Keratinocyte (primary cell): ENCODE measurements at regions not wholly inside any gene's neighbourhood (a gene's known extent, or its start where the extent isn't known, plus 50 kb on each side); places are given as distances from the start of the nearest gene placed in this dataset.
"Not testable (repeated sequence)": the region's sequence is repeated elsewhere in the genome, so short reads cannot be mapped to it uniquely, and the experiment has no call there.

Experiments
- DNase-seq: peaks from one replicate; pipeline ENCODE4 v3.0.0-alpha.2; 2011; ENCODE audit warnings: low read depth, missing footprints, low spot score
- FAIRE-seq: peaks from 2 replicates; lab custom pipeline; 2011; peaks lifted over from hg19 to GRCh38; lab: Jason Lieb, UNC
- H2AFZ ChIP-seq: 2 replicates; pipeline ENCODE4 v1.6.0; 2012; ENCODE audit warnings: low read length, control low read depth, inconsistent platforms; ENCODE audit not compliant: control insufficient read depth
- H3K27ac ChIP-seq: 2 replicates; pipeline ENCODE4 v1.5.1; 2011; ENCODE audit warnings: low read length; ENCODE audit not compliant: control insufficient read depth, insufficient read depth
- H3K27me3 ChIP-seq: 3 replicates; pipeline ENCODE4 v1.6.0; 2011; ENCODE audit warnings: low read length; ENCODE audit not compliant: control insufficient read depth, insufficient read depth; ENCODE audit errors: extremely low read depth
- H3K36me3 ChIP-seq, 2 experiments: 2 replicates in 1 of 2; 3 replicates in 1 of 2; pipeline ENCODE4 v1.5.1; 2011; ENCODE audit warnings: low read length in 2 of 2, mild to moderate bottlenecking in 1 of 2; ENCODE audit not compliant: control insufficient read depth in 2 of 2, insufficient read depth in 2 of 2; ENCODE audit errors: extremely low read depth in 1 of 2
- H3K4me1 ChIP-seq: 3 replicates; pipeline ENCODE4 v1.5.1; 2011; ENCODE audit warnings: low read length; ENCODE audit not compliant: control insufficient read depth, insufficient read depth; ENCODE audit errors: extremely low read depth
- H3K4me2 ChIP-seq: 3 replicates; pipeline ENCODE4 v1.6.0; 2011; ENCODE audit warnings: low read depth, low read length; ENCODE audit not compliant: control insufficient read depth, insufficient read depth; ENCODE audit errors: extremely low read depth
- H3K4me3 ChIP-seq, 3 experiments: fragments of 200-600 bp in 1 of 3; sonication (generic) in 1 of 3; 2 replicates in 2 of 3; 3 replicates in 1 of 3; pipeline ENCODE4 v1.5.1; 2011 to 2016; ENCODE audit warnings: low read length in 3 of 3, mild to moderate bottlenecking in 3 of 3, control low read depth in 2 of 3, inconsistent platforms in 1 of 3, low read depth in 1 of 3, mixed read lengths in 1 of 3, mixed run types in 1 of 3, moderate library complexity in 1 of 3; ENCODE audit not compliant: control insufficient read depth in 2 of 3, insufficient read depth in 2 of 3; ENCODE audit errors: extremely low read depth in 1 of 3
- H3K79me2 ChIP-seq: 2 replicates; pipeline ENCODE4 v1.6.0; 2012; ENCODE audit warnings: low read length; ENCODE audit not compliant: control insufficient read depth, insufficient read depth
- H3K9ac ChIP-seq: 3 replicates; pipeline ENCODE4 v1.6.0; 2011; ENCODE audit warnings: low read length; ENCODE audit not compliant: control insufficient read depth, insufficient read depth; ENCODE audit errors: extremely low read depth
- H3K9me1 ChIP-seq: 3 replicates; pipeline ENCODE4 v1.6.0; 2011; ENCODE audit warnings: low read length; ENCODE audit not compliant: control insufficient read depth, insufficient read depth; ENCODE audit errors: extremely low read depth
- H3K9me3 ChIP-seq: 2 replicates; pipeline ENCODE4 v1.5.1; 2012; ENCODE audit warnings: low read depth, low read length; ENCODE audit not compliant: control insufficient read depth
- H4K20me1 ChIP-seq: 3 replicates; pipeline ENCODE4 v1.6.0; 2011; ENCODE audit warnings: low read length; ENCODE audit not compliant: control insufficient read depth, insufficient read depth; ENCODE audit errors: extremely low read depth
- EZH2 ChIP-seq: IDR thresholded peaks from one replicate; pipeline ENCODE4 v1.6.1; 2012; ENCODE audit warnings: inconsistent platforms, mild to moderate bottlenecking, low read length, moderate library complexity
- dilution Hi-C: fragments of 300-500 bp; cut with MboI; formaldehyde crosslinking; loops from one replicate; pipeline ENCODE4 v1.7.0; 2020; ENCODE audit warnings: low sequenced_read_pairs; ENCODE audit not compliant: extremely low pct_ligation_motif_present
- TF ChIP-seq, protein P1 (sequence below), 3 experiments: IDR thresholded peaks in 1 of 3; conservative IDR thresholded peaks in 1 of 3; optimal IDR thresholded peaks in 1 of 3; 2 replicates in 2 of 3; 3 replicates in 1 of 3; pipeline versions ENCODE3 to v1.5.1; 2011; ENCODE audit warnings: low read length in 3 of 3, mild to moderate bottlenecking in 3 of 3, moderate library complexity in 2 of 3, control low read depth in 1 of 3, inconsistent platforms in 1 of 3; ENCODE audit not compliant: insufficient read depth in 2 of 3; ENCODE audit errors: extremely low read depth in 1 of 3

DNA sequence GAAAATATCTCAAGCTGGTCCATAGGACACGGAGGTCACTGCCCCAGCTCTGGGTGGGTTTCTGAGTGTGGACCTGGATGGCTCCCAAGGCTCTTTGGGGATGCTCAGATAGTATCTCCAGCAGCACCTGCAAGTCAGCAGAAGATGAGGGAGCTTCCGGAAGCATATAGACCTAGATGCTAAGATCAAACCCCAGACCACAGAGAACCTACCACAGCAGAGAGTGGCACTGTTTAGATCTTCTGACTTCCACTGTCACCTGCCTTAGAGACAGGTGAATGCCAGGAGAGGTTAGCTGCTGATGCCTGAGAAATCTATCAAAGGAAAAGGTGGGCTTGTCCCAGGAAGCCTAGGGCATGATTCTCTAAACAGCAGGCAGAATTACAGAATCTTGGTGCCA lies 105.7 kb upstream of the TRPM1 start:
- Histone ChIP-seq H3K4me2 (no peak overlapping the region), H3K4me3 (no peak overlapping the region), H2AFZ (no peak overlapping the region), H3K27me3 (peaks cover 13% of the 10 kb centered on the region), H3K4me1 (peaks cover under 1% of the 10 kb centered on the region), H3K79me2 (no peaks in the 10 kb centered on the region), H3K9ac (no peak overlapping the region), H3K36me3 (no peaks in the 10 kb centered on the region), H3K27ac (no peak overlapping the region), H3K9me1 (no peaks in the 10 kb centered on the region), H3K9me3 (no peaks in the 10 kb centered on the region), H4K20me1 (no peaks in the 10 kb centered on the region)
- dilution Hi-C loops: no loop called here
- no peak for FAIRE-seq
- no peak for TF ChIP-seq EZH2
- TF ChIP-seq, protein P1, sequence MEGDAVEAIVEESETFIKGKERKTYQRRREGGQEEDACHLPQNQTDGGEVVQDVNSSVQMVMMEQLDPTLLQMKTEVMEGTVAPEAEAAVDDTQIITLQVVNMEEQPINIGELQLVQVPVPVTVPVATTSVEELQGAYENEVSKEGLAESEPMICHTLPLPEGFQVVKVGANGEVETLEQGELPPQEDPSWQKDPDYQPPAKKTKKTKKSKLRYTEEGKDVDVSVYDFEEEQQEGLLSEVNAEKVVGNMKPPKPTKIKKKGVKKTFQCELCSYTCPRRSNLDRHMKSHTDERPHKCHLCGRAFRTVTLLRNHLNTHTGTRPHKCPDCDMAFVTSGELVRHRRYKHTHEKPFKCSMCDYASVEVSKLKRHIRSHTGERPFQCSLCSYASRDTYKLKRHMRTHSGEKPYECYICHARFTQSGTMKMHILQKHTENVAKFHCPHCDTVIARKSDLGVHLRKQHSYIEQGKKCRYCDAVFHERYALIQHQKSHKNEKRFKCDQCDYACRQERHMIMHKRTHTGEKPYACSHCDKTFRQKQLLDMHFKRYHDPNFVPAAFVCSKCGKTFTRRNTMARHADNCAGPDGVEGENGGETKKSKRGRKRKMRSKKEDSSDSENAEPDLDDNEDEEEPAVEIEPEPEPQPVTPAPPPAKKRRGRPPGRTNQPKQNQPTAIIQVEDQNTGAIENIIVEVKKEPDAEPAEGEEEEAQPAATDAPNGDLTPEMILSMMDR (optimal IDR thresholded peaks at IDR 0.05 in 1 of 3, IDR thresholded peaks at IDR 0.05 in 1 of 3, conservative IDR thresholded peaks at IDR 0.05 in 1 of 3; ENCODE audit: extremely low read depth in 1 of 3, insufficient read depth in 2 of 3, low read length in 3 of 3): no peak
- DNase-seq: no peak

DNA sequence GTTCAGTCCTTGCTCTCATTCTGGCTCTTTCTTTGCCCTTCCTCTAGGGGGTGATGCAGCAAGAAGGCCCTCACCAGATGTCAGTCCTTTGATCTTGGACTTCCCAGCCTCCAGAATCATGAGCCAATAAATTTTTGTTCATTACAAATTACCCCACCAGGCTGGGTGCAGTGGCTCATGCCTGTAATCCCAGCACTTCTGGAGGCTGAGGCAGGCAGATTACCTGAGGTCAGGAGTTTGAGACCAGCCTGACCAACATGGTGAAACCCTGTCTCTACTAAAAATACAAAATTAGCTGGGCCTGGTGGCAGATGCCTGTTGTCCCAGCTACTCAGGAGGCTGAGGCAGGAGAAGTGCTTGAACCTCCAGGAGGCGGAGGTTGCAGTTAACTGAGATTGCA lies 106.3 kb upstream of the TRPM1 start:
- DNase-seq, dilution Hi-C loops: not testable (repeated sequence)

More for the DNA sequence above, 106.3 kb upstream of the TRPM1 start:
- TF ChIP-seq, protein P1 (optimal IDR thresholded peaks at IDR 0.05 in 1 of 3, IDR thresholded peaks at IDR 0.05 in 1 of 3, conservative IDR thresholded peaks at IDR 0.05 in 1 of 3; ENCODE audit: extremely low read depth in 1 of 3, insufficient read depth in 2 of 3, low read length in 3 of 3): peak in 1 of 3 experiments; percentile 5
- H3K79me2 ChIP-seq, H4K20me1 ChIP-seq, H2AFZ ChIP-seq, H3K36me3 ChIP-seq, H3K4me2 ChIP-seq, FAIRE-seq, H3K4me1 ChIP-seq, H3K9me3 ChIP-seq, H3K27ac ChIP-seq, H3K4me3 ChIP-seq, H3K9me1 ChIP-seq, H3K9ac ChIP-seq: not testable (repeated sequence)
- peaks cover 13% of the 10 kb centered on the region for H3K27me3 ChIP-seq
